Skeletal muscle satellite cell (primary cell): ENCODE measurements at regions not wholly inside any gene's neighbourhood (a gene's known extent, or its start where the extent isn't known, plus 50 kb on each side); places are given as distances from the start of the nearest gene placed in this dataset.

Experiments used
- H3K27me3 ChIP-seq: 2 replicates; pipeline ENCODE4 v1.7.0; 2013; ENCODE audit warnings: low read length; ENCODE audit not compliant: control insufficient read depth, insufficient read depth
- H3K36me3 ChIP-seq: 2 replicates; pipeline ENCODE4 v1.7.0; 2013; ENCODE audit warnings: mild to moderate bottlenecking, control low read depth, low read length; ENCODE audit not compliant: insufficient read depth
- H3K4me1 ChIP-seq: 2 replicates; pipeline ENCODE4 v1.7.0; 2013; ENCODE audit warnings: low read length; ENCODE audit not compliant: control insufficient read depth, insufficient read depth
- H3K4me2 ChIP-seq: 2 replicates; pipeline ENCODE4 v1.7.0; 2013; ENCODE audit warnings: mild to moderate bottlenecking, low read length
- H3K4me3 ChIP-seq: 2 replicates; pipeline ENCODE4 v1.7.0; 2013; ENCODE audit warnings: low read length
- H3K9ac ChIP-seq: 2 replicates; pipeline ENCODE4 v1.7.0; 2013; ENCODE audit warnings: mild to moderate bottlenecking, low read depth, low read length, moderate library complexity
- H3K9me3 ChIP-seq: replicated peaks from 2 replicates; pipeline ENCODE4 v1.7.0; 2013; ENCODE audit warnings: mild to moderate bottlenecking, control low read depth, low read length

- Histone ChIP-seq H3K9ac (no peak overlapping the region), H3K4me3 (no peak overlapping the region), H3K4me2 (no peak overlapping the region), H3K4me1 (no peaks in the 10 kb centered on the region), H3K27me3 (no peaks in the 10 kb centered on the region), H3K36me3 (no peaks in the 10 kb centered on the region), H3K9me3 (no peaks in the 10 kb centered on the region)
Measured at GRCh38 chr1:95496773-95497172, 262.8 kb downstream of the RWDD3 start.

- H3K4me1 ChIP-seq: no peaks in the 10 kb centered on the region
- no peaks in the 10 kb centered on the region for H3K9me3 ChIP-seq
- H3K27me3 ChIP-seq: no peaks in the 10 kb centered on the region
- H3K4me2 ChIP-seq: no peak overlapping the region
- no peaks in the 10 kb centered on the region for H3K36me3 ChIP-seq
- no peak overlapping the region for H3K9ac ChIP-seq
- H3K4me3 ChIP-seq: no peak overlapping the region
Measured at GRCh38 chr1:95497566-95497965, 263.6 kb downstream of the RWDD3 start.

- Histone ChIP-seq H3K27me3 (no peaks in the 10 kb centered on the region), H3K4me2 (no peak overlapping the region), H3K36me3 (no peaks in the 10 kb centered on the region), H3K9me3 (no peaks in the 10 kb centered on the region), H3K4me1 (no peaks in the 10 kb centered on the region), H3K9ac (no peak overlapping the region), H3K4me3 (no peak overlapping the region)
Measured at GRCh38 chr1:95503278-95504030, 269.4 kb downstream of the RWDD3 start.

GRCh38 chr1:95504321-95504720, 270.3 kb downstream of the RWDD3 start:
- no peaks in the 10 kb centered on the region for H3K4me1 ChIP-seq
- no peak overlapping the region for H3K9ac ChIP-seq
- no peak overlapping the region for H3K4me2 ChIP-seq
- H3K4me3 ChIP-seq: no peak overlapping the region
- H3K36me3 ChIP-seq: no peaks in the 10 kb centered on the region
- no peaks in the 10 kb centered on the region for H3K9me3 ChIP-seq
- no peaks in the 10 kb centered on the region for H3K27me3 ChIP-seq

GRCh38 chr1:95506736-95507414, 272.9 kb downstream of the RWDD3 start:
- Histone ChIP-seq H3K4me2 (no peak overlapping the region), H3K9ac (no peak overlapping the region), H3K4me1 (no peaks in the 10 kb centered on the region), H3K36me3 (no peaks in the 10 kb centered on the region), H3K4me3 (no peak overlapping the region), H3K27me3 (no peaks in the 10 kb centered on the region), H3K9me3 (no peaks in the 10 kb centered on the region)

- Histone ChIP-seq H3K9me3 (no peaks in the 10 kb centered on the region), H3K4me3 (no peak overlapping the region), H3K36me3 (no peaks in the 10 kb centered on the region), H3K4me1 (no peaks in the 10 kb centered on the region), H3K27me3 (no peaks in the 10 kb centered on the region), H3K4me2 (no peak overlapping the region), H3K9ac (no peak overlapping the region)
Measured at GRCh38 chr1:95509989-95510388, 276.0 kb downstream of the RWDD3 start.

GRCh38 chr1:95512925-95513324, 278.9 kb downstream of the RWDD3 start:
- H3K27me3 ChIP-seq: no peaks in the 10 kb centered on the region
- no peaks in the 10 kb centered on the region for H3K4me1 ChIP-seq

GRCh38 chr1:95517506-95517905, 283.5 kb downstream of the RWDD3 start:
- Histone ChIP-seq H3K9ac (no peak overlapping the region), H3K27me3 (no peaks in the 10 kb centered on the region), H3K4me2 (no peak overlapping the region), H3K4me1 (no peaks in the 10 kb centered on the region), H3K9me3 (no peaks in the 10 kb centered on the region), H3K4me3 (no peak overlapping the region), H3K36me3 (no peaks in the 10 kb centered on the region)

More at GRCh38 chr1:95512925-95513324, 278.9 kb downstream of the RWDD3 start:
- H3K4me3 ChIP-seq: no peak overlapping the region
- H3K36me3 ChIP-seq: no peaks in the 10 kb centered on the region
- H3K9ac ChIP-seq: no peak overlapping the region
- no peak overlapping the region for H3K4me2 ChIP-seq
- H3K9me3 ChIP-seq: no peaks in the 10 kb centered on the region

- H3K4me3 ChIP-seq: no peak overlapping the region
- H3K4me1 ChIP-seq: no peaks in the 10 kb centered on the region
- no peaks in the 10 kb centered on the region for H3K27me3 ChIP-seq
- no peaks in the 10 kb centered on the region for H3K9me3 ChIP-seq
- no peak overlapping the region for H3K4me2 ChIP-seq
- H3K36me3 ChIP-seq: no peaks in the 10 kb centered on the region
- H3K9ac ChIP-seq: no peak overlapping the region
Measured at GRCh38 chr1:95518310-95518709, 284.3 kb downstream of the RWDD3 start.

- no peaks in the 10 kb centered on the region for H3K36me3 ChIP-seq
- no peaks in the 10 kb centered on the region for H3K4me1 ChIP-seq
- no peak overlapping the region for H3K4me2 ChIP-seq
- no peak overlapping the region for H3K9ac ChIP-seq
- H3K9me3 ChIP-seq: no peaks in the 10 kb centered on the region
- no peaks in the 10 kb centered on the region for H3K27me3 ChIP-seq
- no peak overlapping the region for H3K4me3 ChIP-seq
Measured at GRCh38 chr1:95520390-95520789, 286.4 kb downstream of the RWDD3 start.

- Histone ChIP-seq H3K4me2 (no peak overlapping the region), H3K9me3 (peaks cover 2% of the 10 kb centered on the region), H3K4me3 (no peak overlapping the region), H3K27me3 (no peaks in the 10 kb centered on the region), H3K4me1 (no peaks in the 10 kb centered on the region), H3K36me3 (no peaks in the 10 kb centered on the region), H3K9ac (no peak overlapping the region)
Measured at GRCh38 chr1:95532335-95532734, 298.3 kb downstream of the RWDD3 start.

GRCh38 chr1:95534985-95535384, 301.0 kb downstream of the RWDD3 start:
- no peaks in the 10 kb centered on the region for H3K36me3 ChIP-seq
- H3K9me3 ChIP-seq: peaks cover 2% of the 10 kb centered on the region
- H3K4me3 ChIP-seq: no peak overlapping the region
- H3K9ac ChIP-seq: no peak overlapping the region
- no peaks in the 10 kb centered on the region for H3K4me1 ChIP-seq
- H3K4me2 ChIP-seq: no peak overlapping the region
- no peaks in the 10 kb centered on the region for H3K27me3 ChIP-seq
